IMR-90 (cell line): ENCODE measurements at regions not wholly inside any gene's neighbourhood (a gene's known extent, or its start where the extent isn't known, plus 50 kb on each side); places are given as distances from the start of the nearest gene placed in this dataset.

Source experiments
- ATAC-seq: fragments of 200-7000 bp; cut with Tn5 transposase; 2 replicates; pipeline ENCODE4 v1.9.1; 2020; ENCODE audit warnings: low read depth, mild to moderate bottlenecking, moderate library complexity
- BruUV-seq: library from RNA; stranded (reverse); fragments of 400-500 nt; replicated peaks from 2 replicates; lab custom pipeline; 2021; lab: Mats Ljungman, UMichigan
- CTCF ChIA-PET: fragments of 300-600 bp; formaldehyde crosslinking; extraction: SDS; loops from one replicate; lab custom pipeline; 2021; ENCODE audit warnings: antibody characterized with exemption; lab: Yijun Ruan, JAX
- POLR2A ChIA-PET: fragments of 300-600 bp; sonication (Branson Sonifier 250); formaldehyde crosslinking; loops from one replicate; lab custom pipeline; 2022; ENCODE audit warnings: antibody characterized with exemption; ENCODE audit not compliant: unreplicated experiment; lab: Charles Lee
- DNase-seq: peaks from one replicate; pipeline ENCODE4 v3.0.0; 2013
- H2AFZ ChIP-seq: replicated peaks from 2 replicates; pipeline ENCODE3; 2013; ENCODE audit warnings: low read length, mild to moderate bottlenecking; ENCODE audit not compliant: poor library complexity
- H2AK5ac ChIP-seq: 2 replicates; pipeline ENCODE4 v1.6.1; 2013; ENCODE audit warnings: low read depth, low read length, inconsistent platforms
- H2AK9ac ChIP-seq: replicated peaks from 2 replicates; pipeline ENCODE3; 2013; ENCODE audit warnings: mild to moderate bottlenecking, low read depth, low read length, moderate library complexity; ENCODE audit not compliant: poor library complexity
- H2BK120ac ChIP-seq: 2 replicates; pipeline ENCODE4 v1.6.1; 2013; ENCODE audit warnings: low read depth, low read length, inconsistent platforms
- H2BK15ac ChIP-seq: 3 replicates; pipeline ENCODE4 v1.6.1; 2013; ENCODE audit warnings: low read depth, low read length, inconsistent platforms
- H2BK20ac ChIP-seq: 2 replicates; pipeline ENCODE4 v1.6.1; 2013; ENCODE audit warnings: low read depth, mild to moderate bottlenecking, inconsistent platforms, low read length, moderate library complexity
- H2BK5ac ChIP-seq: 2 replicates; pipeline ENCODE4 v1.6.1; 2013; ENCODE audit warnings: mild to moderate bottlenecking, low read depth, low read length, inconsistent platforms; ENCODE audit not compliant: poor library complexity, severe bottlenecking
- H3K14ac ChIP-seq: replicated peaks from 2 replicates; pipeline ENCODE4 v1.6.1; 2013; ENCODE audit warnings: low read depth, low read length, inconsistent platforms
- H3K18ac ChIP-seq: 2 replicates; pipeline ENCODE4 v1.6.1; 2013; ENCODE audit warnings: low read depth, low read length, control low read depth
- H3K23ac ChIP-seq: 2 replicates; pipeline ENCODE4 v1.6.1; 2013; ENCODE audit warnings: low read depth, low read length, inconsistent platforms
- H3K27ac ChIP-seq: 2 replicates; pipeline ENCODE4 v1.5.1; 2013; ENCODE audit warnings: mild to moderate bottlenecking, control low read depth, low read length; ENCODE audit not compliant: insufficient read depth
- H3K27me3 ChIP-seq: 2 replicates; pipeline ENCODE4 v1.6.1; 2013; ENCODE audit warnings: low read length; ENCODE audit not compliant: control insufficient read depth, insufficient read depth
- H3K36me3 ChIP-seq: 2 replicates; pipeline ENCODE4 v1.6.1; 2013; ENCODE audit warnings: low read length, mixed read lengths; ENCODE audit not compliant: control insufficient read depth, insufficient read depth
- H3K4ac ChIP-seq: 2 replicates; pipeline ENCODE4 v1.6.1; 2013; ENCODE audit warnings: low read depth, low read length, inconsistent platforms
- H3K4me1 ChIP-seq: 2 replicates; pipeline ENCODE4 v1.6.1; 2013; ENCODE audit warnings: low read length, mixed read lengths; ENCODE audit not compliant: control insufficient read depth, insufficient read depth
- H3K4me2 ChIP-seq: 2 replicates; pipeline ENCODE4 v1.6.1; 2013; ENCODE audit warnings: low read depth, mild to moderate bottlenecking, control low read depth, low read length, moderate library complexity
- H3K4me3 ChIP-seq: 2 replicates; pipeline ENCODE4 v1.5.1; 2013; ENCODE audit warnings: low read depth, mild to moderate bottlenecking, control low read depth, low read length, moderate library complexity; ENCODE audit not compliant: insufficient read depth
- H3K56ac ChIP-seq: 2 replicates; pipeline ENCODE4 v1.6.1; 2013; ENCODE audit warnings: low read length, inconsistent platforms; ENCODE audit not compliant: insufficient read depth; ENCODE audit errors: extremely low read depth
- H3K79me1 ChIP-seq, 2 experiments: 2 replicates each; pipeline ENCODE4 v1.6.1; 2013; ENCODE audit warnings: low read length in 2 of 2, inconsistent platforms in 1 of 2, low read depth in 1 of 2
- H3K9ac ChIP-seq: 2 replicates; pipeline ENCODE4 v1.6.1; 2013; ENCODE audit warnings: low read depth, low read length, control low read depth
- H3K9me1 ChIP-seq: 2 replicates; pipeline ENCODE4 v1.6.1; 2013; ENCODE audit warnings: low read length, inconsistent platforms; ENCODE audit not compliant: insufficient read depth
- H3K9me3 ChIP-seq: 2 replicates; pipeline ENCODE4 v1.6.1; 2013; ENCODE audit warnings: low read length; ENCODE audit not compliant: control insufficient read depth, insufficient read depth
- H4K20me1 ChIP-seq: 2 replicates; pipeline ENCODE4 v1.6.1; 2013; ENCODE audit warnings: low read length, inconsistent platforms; ENCODE audit not compliant: insufficient read depth
- H4K5ac ChIP-seq: 2 replicates; pipeline ENCODE4 v1.6.1; 2013; ENCODE audit warnings: mild to moderate bottlenecking, low read depth, low read length, control low read depth
- H4K8ac ChIP-seq, 2 experiments: 2 replicates each; pipeline ENCODE4 v1.6.1; 2013; ENCODE audit warnings: low read depth in 2 of 2, low read length in 2 of 2, control low read depth in 1 of 2, inconsistent platforms in 1 of 2
- H4K91ac ChIP-seq: 2 replicates; pipeline ENCODE4 v1.6.1; 2013; ENCODE audit warnings: low read depth, low read length, inconsistent platforms; ENCODE audit not compliant: insufficient read depth
- BHLHE40 ChIP-seq: fragments of 150-350 bp; IDR thresholded peaks from 2 replicates; pipeline ENCODE4 v1.6.1; 2016; ENCODE audit warnings: mild to moderate bottlenecking, low read depth, low read length
- CEBPB ChIP-seq: IDR thresholded peaks from 2 replicates; pipeline ENCODE4 v1.6.1; 2012; ENCODE audit warnings: low read depth, low read length, improper control_type of control experiment
- CHD1 ChIP-seq: IDR thresholded peaks from 2 replicates; pipeline ENCODE4 v1.6.1; 2012; ENCODE audit warnings: low read depth, low read length, improper control_type of control experiment
- CTCF ChIP-seq: conservative IDR thresholded peaks from 2 replicates; pipeline ENCODE4 v1.5.1; 2012; ENCODE audit warnings: mild to moderate bottlenecking, low read depth, low read length, improper control_type of control experiment
- FOS ChIP-seq: fragments of 150-350 bp; IDR thresholded peaks from 2 replicates; pipeline ENCODE4 v1.6.1; 2016; ENCODE audit warnings: low read depth, low read length
- MAFK ChIP-seq: IDR thresholded peaks from 2 replicates; pipeline ENCODE4 v1.6.1; 2012; ENCODE audit warnings: low read depth, low read length, improper control_type of control experiment
- MAZ ChIP-seq: IDR thresholded peaks from 2 replicates; pipeline ENCODE4 v1.6.1; 2012; ENCODE audit warnings: low read depth, mild to moderate bottlenecking, low read length, improper control_type of control experiment, moderate library complexity, borderline replicate concordance
- MXI1 ChIP-seq: IDR thresholded peaks from 2 replicates; pipeline ENCODE4 v1.6.1; 2012; ENCODE audit warnings: low read depth, mild to moderate bottlenecking, low read length, moderate library complexity, borderline replicate concordance
- NFE2L2 ChIP-seq: fragments of 150-350 bp; IDR thresholded peaks from 2 replicates; pipeline ENCODE4 v1.6.1; 2016; ENCODE audit warnings: low read depth, mild to moderate bottlenecking, low read length
- POLR2A ChIP-seq: IDR thresholded peaks from 2 replicates; pipeline ENCODE4 v1.6.1; 2012; ENCODE audit warnings: mild to moderate bottlenecking, low read depth, low read length
- RAD21 ChIP-seq: IDR thresholded peaks from 2 replicates; pipeline ENCODE4 v1.6.1; 2012; ENCODE audit warnings: low read length, improper control_type of control experiment
- RCOR1 ChIP-seq: IDR thresholded peaks from 2 replicates; pipeline ENCODE4 v1.6.1; 2012; ENCODE audit warnings: mild to moderate bottlenecking, low read length, improper control_type of control experiment; ENCODE audit not compliant: insufficient replicate concordance
- RFX5 ChIP-seq: IDR thresholded peaks from 2 replicates; pipeline ENCODE4 v1.8.0; 2012; ENCODE audit warnings: low read depth, mild to moderate bottlenecking, low read length, moderate library complexity
- SMC3 ChIP-seq: fragments of 150-350 bp; IDR thresholded peaks from 2 replicates; pipeline ENCODE4 v1.6.1; 2016; ENCODE audit warnings: low read depth, mild to moderate bottlenecking, antibody characterized with exemption, low read length, moderate library complexity
- USF2 ChIP-seq: fragments of 150-350 bp; IDR thresholded peaks from 2 replicates; pipeline ENCODE4 v1.6.1; 2017; ENCODE audit warnings: mild to moderate bottlenecking, antibody characterized with exemption, low read length, low read depth
- WGBS, 2 experiments: methylation state at CpG; one replicate each; pipeline versions ENCODE4 v1.1.5 to v1.1.7; 2013; ENCODE audit warnings: missing lambda C conversion rate in 2 of 2; ENCODE audit not compliant: insufficient read length in 1 of 2; ENCODE audit errors: extremely low coverage in 2 of 2; 5-methylcytosine and 5-hydroxymethylcytosine counted together
- dilution Hi-C: fragments of 300-500 bp; cut with HindIII; formaldehyde crosslinking; loops from one replicate; pipeline ENCODE4 v1.14.3; 2018; ENCODE audit warnings: low sequenced_read_pairs; ENCODE audit not compliant: unreplicated experiment
- in situ Hi-C: fragments of 300-500 bp; cut with MboI; formaldehyde crosslinking; loops from 3 replicates; pipeline ENCODE4 v1.14.3; 2019; ENCODE audit warnings: low sequenced_read_pairs, inconsistent platforms, mixed read lengths
- intact Hi-C: fragments of 100-400 bp; cut with micrococcal nuclease; formaldehyde crosslinking; loops from 2 replicates; pipeline ENCODE4 v1.10.0; 2022

GRCh38 chr9:89885156-89885555 is 280.3 kb downstream of the GADD45G start:
- Histone ChIP-seq H3K27me3 (no peaks in the 10 kb centered on the region; the same call in 1 of the 2 replicates), H2AK5ac (no peak overlapping the region), H4K8ac (no peak overlapping the region), H2BK20ac (no peak overlapping the region), H3K23ac (no peak overlapping the region), H3K14ac (no peak overlapping the region), H2BK5ac (no peak overlapping the region), H2BK15ac (no peak overlapping the region), H3K56ac (no peak overlapping the region), H3K79me1 (no peaks in the 10 kb centered on the region), H3K27ac (no peak overlapping the region), H3K9me1 (0 out of 2 replicates have a peak, but pooled peaks cover 10% of the 10 kb centered on the region), H3K9me3 (no peaks in the 10 kb centered on the region), H3K4me1 (no peaks in the 10 kb centered on the region), H3K18ac (no peak overlapping the region), H4K5ac (no peak overlapping the region), H3K9ac (no peak overlapping the region), H3K4me3 (no peak overlapping the region), H3K36me3 (no peaks in the 10 kb centered on the region), H2AFZ (no peak overlapping the region), H2AK9ac (no peak overlapping the region), H2BK120ac (no peak overlapping the region), H3K4ac (no peak overlapping the region), H3K4me2 (no peak overlapping the region), H4K91ac (no peak overlapping the region), H4K20me1 (no peaks in the 10 kb centered on the region)
- no peak for ATAC-seq
- in situ Hi-C loops = no loop called here
- whole genome bisulfite sequencing, 2 experiments = 85% methylated on average over 4 of the region's 4 CpGs; no CpG with 5 or more reads in 1 of the 2 experiments
- CTCF ChIA-PET = no interaction called here
- intact Hi-C loops = no loop called here
- no peak for DNase-seq
- no peak for TF ChIP-seq USF2
- TF ChIP-seq MAZ = no peak
- TF ChIP-seq SMC3 = no peak
- TF ChIP-seq RFX5 = no peak
- TF ChIP-seq RCOR1 = no peak
- TF ChIP-seq BHLHE40 = no peak
- no peak for TF ChIP-seq POLR2A
- no peak for TF ChIP-seq CTCF
- no peak for TF ChIP-seq MXI1
- TF ChIP-seq CHD1 = no peak
- no peak for TF ChIP-seq RAD21
- no peak for TF ChIP-seq CEBPB
- TF ChIP-seq NFE2L2 = no peak
- no peak for TF ChIP-seq MAFK
- no peak for TF ChIP-seq FOS
- dilution Hi-C loops = no loop called here
- POLR2A ChIA-PET = no interaction called here
- no TSS peak for BruUV-seq
